ENCODE measurements at regions not wholly inside any gene's neighbourhood (a gene's known extent, or its start where the extent isn't known, plus 50 kb on each side); places are given as distances from the start of the nearest gene placed in this dataset.
"Not testable (repeated sequence)": the region's sequence is repeated elsewhere in the genome, so short reads cannot be mapped to it uniquely, and the experiment has no call there.

- no peak for DNase-seq (ENCODE audit: low read depth in 2 of 2)
These were observed 199.7 kb downstream of the ADCYAP1 start for GRCh38 chr18:1104181-1104881.

GRCh38 chr18:1124495-1124894, 219.8 kb downstream of the ADCYAP1 start:
- DNase-seq (ENCODE audit: low read depth in 2 of 2) = no peak

- DNase-seq (ENCODE audit: low read depth in 2 of 2) = no peak
These were observed 228.9 kb downstream of the ADCYAP1 start for GRCh38 chr18:1133541-1133940.

- DNase-seq (ENCODE audit: low read depth in 2 of 2) = no peak
These were observed 243.1 kb downstream of the ADCYAP1 start for GRCh38 chr18:1147730-1148129.

- DNase-seq (ENCODE audit: low read depth in 2 of 2) = no peak
These were observed 245.0 kb downstream of the ADCYAP1 start for GRCh38 chr18:1149709-1150108.

GRCh38 chr18:1150344-1150743, 245.7 kb downstream of the ADCYAP1 start:
- DNase-seq (ENCODE audit: low read depth in 2 of 2) = no peak

- DNase-seq (ENCODE audit: low read depth in 2 of 2) = not testable (repeated sequence)
These were observed 248.3 kb downstream of the ADCYAP1 start for GRCh38 chr18:1152958-1153357.

GRCh38 chr18:1173593-1173992, 268.9 kb downstream of the ADCYAP1 start:
- DNase-seq (ENCODE audit: low read depth in 2 of 2) = no peak

- DNase-seq (ENCODE audit: low read depth in 2 of 2) = no peak
These were observed 272.6 kb downstream of the ADCYAP1 start for GRCh38 chr18:1177232-1177631.

GRCh38 chr18:1191341-1191740, 286.7 kb downstream of the ADCYAP1 start:
- DNase-seq (ENCODE audit: low read depth in 2 of 2) = no peak

- no peak for DNase-seq (ENCODE audit: low read depth in 2 of 2)
These were observed 308.5 kb downstream of the ADCYAP1 start for GRCh38 chr18:1213126-1213525.

- no peak for DNase-seq (ENCODE audit: low read depth in 2 of 2)
These were observed 318.2 kb downstream of the ADCYAP1 start for GRCh38 chr18:1222880-1223279.

GRCh38 chr18:1227025-1227424, 322.4 kb downstream of the ADCYAP1 start:
- DNase-seq (ENCODE audit: low read depth in 2 of 2) = no peak

- DNase-seq (ENCODE audit: low read depth in 2 of 2) = no peak
These were observed 325.0 kb downstream of the ADCYAP1 start for GRCh38 chr18:1229634-1230033.

- DNase-seq (ENCODE audit: low read depth in 2 of 2) = no peak
These were observed 328.2 kb downstream of the ADCYAP1 start for GRCh38 chr18:1232867-1233266.

GRCh38 chr18:1240701-1241100, 336.0 kb downstream of the ADCYAP1 start:
- no peak for DNase-seq (ENCODE audit: low read depth in 2 of 2)

- DNase-seq (ENCODE audit: low read depth in 2 of 2) = no peak
These were observed 339.9 kb downstream of the ADCYAP1 start for GRCh38 chr18:1244397-1245122.

- DNase-seq (ENCODE audit: low read depth in 2 of 2) = no peak
These were observed 342.2 kb downstream of the ADCYAP1 start for GRCh38 chr18:1246827-1247226.

- no peak for DNase-seq (ENCODE audit: low read depth in 2 of 2)
These were observed 347.9 kb downstream of the ADCYAP1 start for GRCh38 chr18:1252534-1252933.

- no peak for DNase-seq (ENCODE audit: low read depth in 2 of 2)
These were observed 348.3 kb downstream of the ADCYAP1 start for GRCh38 chr18:1252936-1253335.

GRCh38 chr18:1253827-1254226, 349.2 kb downstream of the ADCYAP1 start:
- no peak for DNase-seq (ENCODE audit: low read depth in 2 of 2)

- DNase-seq (ENCODE audit: low read depth in 2 of 2) = no peak
These were observed 356.4 kb downstream of the ADCYAP1 start for GRCh38 chr18:1261054-1261453.

GRCh38 chr18:1267021-1267420, 362.4 kb downstream of the ADCYAP1 start:
- no peak for DNase-seq (ENCODE audit: low read depth in 2 of 2)

Data from dermis microvascular lymphatic vessel endothelial cell (primary cell).